ENCODE measurements at regions not wholly inside any gene's neighbourhood (a gene's known extent, or its start where the extent isn't known, plus 50 kb on each side); places are given as distances from the start of the nearest gene placed in this dataset.

- TF ChIP-seq, protein P1, sequence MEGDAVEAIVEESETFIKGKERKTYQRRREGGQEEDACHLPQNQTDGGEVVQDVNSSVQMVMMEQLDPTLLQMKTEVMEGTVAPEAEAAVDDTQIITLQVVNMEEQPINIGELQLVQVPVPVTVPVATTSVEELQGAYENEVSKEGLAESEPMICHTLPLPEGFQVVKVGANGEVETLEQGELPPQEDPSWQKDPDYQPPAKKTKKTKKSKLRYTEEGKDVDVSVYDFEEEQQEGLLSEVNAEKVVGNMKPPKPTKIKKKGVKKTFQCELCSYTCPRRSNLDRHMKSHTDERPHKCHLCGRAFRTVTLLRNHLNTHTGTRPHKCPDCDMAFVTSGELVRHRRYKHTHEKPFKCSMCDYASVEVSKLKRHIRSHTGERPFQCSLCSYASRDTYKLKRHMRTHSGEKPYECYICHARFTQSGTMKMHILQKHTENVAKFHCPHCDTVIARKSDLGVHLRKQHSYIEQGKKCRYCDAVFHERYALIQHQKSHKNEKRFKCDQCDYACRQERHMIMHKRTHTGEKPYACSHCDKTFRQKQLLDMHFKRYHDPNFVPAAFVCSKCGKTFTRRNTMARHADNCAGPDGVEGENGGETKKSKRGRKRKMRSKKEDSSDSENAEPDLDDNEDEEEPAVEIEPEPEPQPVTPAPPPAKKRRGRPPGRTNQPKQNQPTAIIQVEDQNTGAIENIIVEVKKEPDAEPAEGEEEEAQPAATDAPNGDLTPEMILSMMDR (IDR thresholded peaks at IDR 0.05; ENCODE audit: low read depth, low read length), result no peak
- no peak for TF ChIP-seq POLR2A (IDR thresholded peaks at IDR 0.05; ENCODE audit: extremely low read depth, insufficient read length)
- TF ChIP-seq, protein P2, sequence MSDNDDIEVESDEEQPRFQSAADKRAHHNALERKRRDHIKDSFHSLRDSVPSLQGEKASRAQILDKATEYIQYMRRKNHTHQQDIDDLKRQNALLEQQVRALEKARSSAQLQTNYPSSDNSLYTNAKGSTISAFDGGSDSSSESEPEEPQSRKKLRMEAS (IDR thresholded peaks at IDR 0.05; ENCODE audit: low read depth, low read length), result no peak
Observed at GRCh38 chr6:92196325-92196724, 1223.0 kb downstream of the EPHA7 start.
